Liver (tissue), 8 donors: ENCODE measurements at regions not wholly inside any gene's neighbourhood (a gene's known extent, or its start where the extent isn't known, plus 50 kb on each side); places are given as distances from the start of the nearest gene placed in this dataset.
A peak's percentile ranks its signal among the peaks of the same experiment; 100 is the strongest.

Experiments used
- DNase-seq: peaks from one replicate; pipeline ENCODE4 v3.0.0-alpha.2; 2017; ENCODE audit warnings: low spot score
- H3K27ac ChIP-seq, 2 donors: one replicate each; pipeline ENCODE4 v1.7.0; 2013; ENCODE audit warnings: inconsistent platforms in 2 of 2, low read length in 2 of 2, control low read depth in 1 of 2, low read depth in 1 of 2, mild to moderate bottlenecking in 1 of 2
- H3K27me3 ChIP-seq, 4 donors: one replicate each; pipeline versions ENCODE4 v1.6.1 to v1.7.0; 2013; ENCODE audit warnings: low read length in 3 of 4, inconsistent platforms in 1 of 4, mild to moderate bottlenecking in 1 of 4, moderate library complexity in 1 of 4; ENCODE audit not compliant: control insufficient read depth in 4 of 4, insufficient read depth in 4 of 4
- H3K36me3 ChIP-seq, 4 donors: one replicate each; pipeline versions ENCODE4 v1.6.1 to v1.7.0; 2013; ENCODE audit warnings: low read length in 3 of 4, mild to moderate bottlenecking in 3 of 4, low read depth in 1 of 4, moderate library complexity in 1 of 4; ENCODE audit not compliant: control insufficient read depth in 4 of 4, insufficient read depth in 3 of 4
- H3K4me1 ChIP-seq, 4 donors: one replicate each; pipeline versions ENCODE4 v1.6.1 to v1.7.0; 2013; ENCODE audit warnings: low read length in 3 of 4, mild to moderate bottlenecking in 3 of 4, moderate library complexity in 1 of 4; ENCODE audit not compliant: control insufficient read depth in 4 of 4, insufficient read depth in 4 of 4
- H3K4me3 ChIP-seq, 3 donors: one replicate each; pipeline versions ENCODE4 v1.6.1 to v1.7.0; 2013; ENCODE audit warnings: low read length in 3 of 3, control low read depth in 1 of 3, low read depth in 1 of 3, mild to moderate bottlenecking in 1 of 3
- H3K9ac ChIP-seq, 2 donors: one replicate each; pipeline ENCODE4 v1.7.0; 2013; ENCODE audit warnings: low read length in 2 of 2, mild to moderate bottlenecking in 2 of 2, moderate library complexity in 2 of 2, control low read depth in 1 of 2, low read depth in 1 of 2
- H3K9me3 ChIP-seq, 4 donors: one replicate each; pipeline versions ENCODE4 v1.6.1 to v1.7.0; 2013; ENCODE audit warnings: low read length in 3 of 4; ENCODE audit not compliant: control insufficient read depth in 4 of 4
- CTCF ChIP-seq: fragments of 150-350 bp; IDR thresholded peaks from 2 replicates; pipeline ENCODE4 v1.5.1; 2017; ENCODE audit warnings: improper control_type of control experiment, low read depth, low read length; ENCODE audit not compliant: missing input control
- EGR1 ChIP-seq, 2 donors: IDR thresholded peaks; 2 replicates each; pipeline ENCODE4 v1.6.1; 2016 to 2018; ENCODE audit warnings: antibody characterized with exemption in 2 of 2, low read depth in 2 of 2
- FOXA2 ChIP-seq: IDR thresholded peaks from 2 replicates; pipeline ENCODE4 v1.6.1; 2016; ENCODE audit warnings: antibody characterized with exemption
- MAX ChIP-seq: IDR thresholded peaks from 2 replicates; pipeline ENCODE4 v1.6.1; 2016; ENCODE audit warnings: antibody characterized with exemption
- REST ChIP-seq: IDR thresholded peaks from 2 replicates; pipeline ENCODE4 v1.6.1; 2016; ENCODE audit warnings: antibody characterized with exemption, mild to moderate bottlenecking
- RXRA ChIP-seq, 2 donors: IDR thresholded peaks; 2 replicates each; pipeline ENCODE4 v1.6.1; 2017 to 2018; ENCODE audit warnings: antibody characterized with exemption in 2 of 2, mild to moderate bottlenecking in 1 of 2
- SP1 ChIP-seq: IDR thresholded peaks from 2 replicates; pipeline ENCODE4 v1.6.1; 2018; ENCODE audit warnings: antibody characterized with exemption, mild to moderate bottlenecking
- TAF1 ChIP-seq: conservative IDR thresholded peaks from 2 replicates; pipeline ENCODE4 v1.6.1; 2016; ENCODE audit warnings: antibody characterized with exemption, mild to moderate bottlenecking
- YY1 ChIP-seq: IDR thresholded peaks from 2 replicates; pipeline ENCODE4 v1.6.1; 2016; ENCODE audit warnings: antibody characterized with exemption, mild to moderate bottlenecking
- ZBTB33 ChIP-seq: IDR thresholded peaks from 2 replicates; pipeline ENCODE4 v1.6.1; 2016; ENCODE audit warnings: antibody characterized with exemption
- WGBS: extraction: QIAGEN DNeasy Blood & Tissue Kit; methylation state at CpG from one replicate; pipeline ENCODE4 v1.1.7; 2013; 5-methylcytosine and 5-hydroxymethylcytosine counted together
- donor health status: healthy.
- donor health status: healthy.
- donor health status: healthy.
- donor health status: healthy.
- donor health status: healthy.

- Histone ChIP-seq H3K27ac (no peak overlapping the region), H3K9ac (no peak overlapping the region), H3K9me3 (no peaks in the 10 kb centered on the region), H3K27me3 (no peaks in the 10 kb centered on the region), H3K36me3 (no peaks in the 10 kb centered on the region), H3K4me3 (no peak overlapping the region), H3K4me1 (peaks cover 1 to 35% (median 16%) of the 10 kb centered on the region in 4 donors)
- TF ChIP-seq FOXA2 (no peak), TAF1 (no peak), SP1 (no peak), RXRA (IDR thresholded peaks at IDR 0.05) (no peak), CTCF (no peak), MAX (no peak), REST (no peak)
- WGBS, result 95% methylated on average over 14 of the region's 14 CpGs
- no peak for DNase-seq
Observed at GRCh38 chr16:85250609-85251223, 138.4 kb upstream of the CIBAR2 start.

- Histone ChIP-seq H3K4me1 (peaks cover 0 to 37% (median 18%) of the 10 kb centered on the region in 4 donors), H3K9me3 (no peaks in the 10 kb centered on the region), H3K27me3 (no peaks in the 10 kb centered on the region), H3K4me3 (no peak overlapping the region), H3K9ac (no peak overlapping the region), H3K36me3 (no peaks in the 10 kb centered on the region), H3K27ac (no peak overlapping the region)
- DNase-seq, result no peak
- TF ChIP-seq EGR1 (IDR thresholded peaks at IDR 0.05; ENCODE audit: low read depth in 2 of 2), result peak in 1 of 2 donors; percentile 12
- TF ChIP-seq ZBTB33, result no peak
- no peak for TF ChIP-seq YY1
- no peak for TF ChIP-seq REST
- WGBS, result 76% methylated on average over 21 of the region's 21 CpGs
Observed at GRCh38 chr16:85251225-85251760, 139.0 kb upstream of the CIBAR2 start.
